SK-N-SH (cell line): ENCODE measurements at regions not wholly inside any gene's neighbourhood (a gene's known extent, or its start where the extent isn't known, plus 50 kb on each side); places are given as distances from the start of the nearest gene placed in this dataset.

Experiments
- CTCF ChIA-PET: fragments of 300-600, 350-600 bp; formaldehyde crosslinking; extraction: SDS; loops from one replicate; lab custom pipeline; 2021; lab: Yijun Ruan, JAX
- POLR2A ChIA-PET: fragments of 350-600 bp; sonication (Branson Sonifier 250); formaldehyde crosslinking; extraction: SDS; loops from one replicate; lab custom pipeline; 2020; ENCODE audit warnings: antibody characterized with exemption, inconsistent platforms; lab: Yijun Ruan, JAX
- DNase-seq: peaks from one replicate; pipeline ENCODE4 v3.0.0; 2012
- H2AFZ ChIP-seq: fragments of 200-600 bp; sonication (generic); 2 replicates; pipeline ENCODE4 v1.8.1; 2016; ENCODE audit warnings: antibody characterized with exemption, mild to moderate bottlenecking, low read depth
- H3F3A ChIP-seq: fragments of 200-600 bp; sonication (generic); replicated peaks from 2 replicates; pipeline ENCODE3; 2016; ENCODE audit warnings: antibody characterized with exemption, mild to moderate bottlenecking; ENCODE audit not compliant: insufficient read depth
- H3K27ac ChIP-seq, 2 experiments: fragments of 200-500 bp in 1 of 2; fragments of 200-600 bp in 1 of 2; sonication (Bioruptor generic) in 1 of 2; sonication (generic), shearing (Covaris generic) in 1 of 2; 2 replicates each; pipeline versions ENCODE4 v1.5.1 to v1.6.1; 2014 to 2016; ENCODE audit warnings: low read depth in 2 of 2, inconsistent platforms in 1 of 2, low read length in 1 of 2, mild to moderate bottlenecking in 1 of 2, mixed read lengths in 1 of 2
- H3K27me3 ChIP-seq: fragments of 200-600 bp; sonication (generic), shearing (Covaris generic); 2 replicates; pipeline ENCODE4 v1.6.1; 2016; ENCODE audit warnings: mixed run types; ENCODE audit not compliant: insufficient read depth
- H3K36me3 ChIP-seq, 2 experiments: fragments of 200-500 bp in 1 of 2; fragments of 200-600 bp in 1 of 2; sonication (Bioruptor generic) in 1 of 2; sonication (generic) in 1 of 2; replicated peaks in 1 of 2; 2 replicates each; pipeline versions ENCODE3 to v1.5.1; 2014 to 2016; ENCODE audit warnings: low read length in 1 of 2, mild to moderate bottlenecking in 1 of 2; ENCODE audit not compliant: insufficient read depth in 2 of 2, control insufficient read depth in 1 of 2
- H3K4me1 ChIP-seq, 2 experiments: fragments of 200-500 bp in 1 of 2; fragments of 200-600 bp in 1 of 2; sonication (Bioruptor generic) in 1 of 2; sonication (generic), shearing (Covaris generic) in 1 of 2; 2 replicates each; pipeline versions ENCODE4 v1.5.1 to v1.6.1; 2014 to 2016; ENCODE audit warnings: low read depth in 1 of 2, low read length in 1 of 2, mixed run types in 1 of 2; ENCODE audit not compliant: insufficient read depth in 2 of 2, control insufficient read depth in 1 of 2
- H3K4me2 ChIP-seq: fragments of 200-600 bp; sonication (generic), shearing (Covaris generic); 2 replicates; pipeline ENCODE4 v1.6.1; 2017; ENCODE audit warnings: mixed run types
- H3K4me3 ChIP-seq, 2 experiments: fragments of 200-500 bp in 1 of 2; fragments of 200-600 bp in 1 of 2; sonication (Bioruptor generic) in 1 of 2; sonication (generic), shearing (Covaris generic) in 1 of 2; 2 replicates each; pipeline versions ENCODE4 v1.5.1 to v1.8.1; 2014 to 2016; ENCODE audit warnings: low read depth in 2 of 2, inconsistent platforms in 1 of 2, low read length in 1 of 2, mild to moderate bottlenecking in 1 of 2, mixed read lengths in 1 of 2, moderate library complexity in 1 of 2
- H3K79me2 ChIP-seq: fragments of 200-600 bp; sonication (generic); 2 replicates; pipeline ENCODE4 v1.8.1; 2017; ENCODE audit warnings: mild to moderate bottlenecking; ENCODE audit not compliant: insufficient read depth
- H3K9ac ChIP-seq: fragments of 200-600 bp; sonication (generic); 2 replicates; pipeline ENCODE4 v1.6.1; 2017; ENCODE audit warnings: mixed run types
- H3K9me2 ChIP-seq: fragments of 200-600 bp; sonication (generic); 2 replicates; pipeline ENCODE4 v1.6.1; 2017; ENCODE audit warnings: mixed run types
- H3K9me3 ChIP-seq: fragments of 200-600 bp; sonication (generic); 2 replicates; pipeline ENCODE4 v1.6.1; 2017; ENCODE audit warnings: mixed run types, mild to moderate bottlenecking, moderate library complexity
- H4K20me1 ChIP-seq: fragments of 200-600 bp; sonication (generic); 2 replicates; pipeline ENCODE4 v1.6.1; 2017; ENCODE audit warnings: mild to moderate bottlenecking, mixed run types; ENCODE audit not compliant: insufficient read depth
- CHD2 ChIP-seq: fragments of 150-350 bp; IDR thresholded peaks from 2 replicates; pipeline ENCODE4 v1.6.1; 2018; ENCODE audit warnings: low read length; ENCODE audit not compliant: partially characterized antibody
- ELF1 ChIP-seq: IDR thresholded peaks from 2 replicates; pipeline ENCODE4 v1.4.0; 2012
- EZH2phosphoT487 ChIP-seq: fragments of 200-600 bp; sonication (generic); IDR thresholded peaks from 2 replicates; pipeline ENCODE4 v1.6.1; 2017; ENCODE audit warnings: low read depth, mixed run types, mild to moderate bottlenecking, antibody characterized with exemption, moderate library complexity, borderline replicate concordance
- FOSL2 ChIP-seq: IDR thresholded peaks from 2 replicates; pipeline ENCODE4 v1.4.0; 2012; ENCODE audit warnings: low read depth, mild to moderate bottlenecking, moderate library complexity, borderline replicate concordance
- FOXJ3 ChIP-seq: sonication (generic); formaldehyde crosslinking; IDR thresholded peaks from 2 replicates; pipeline ENCODE4 v1.5.1; 2020; ENCODE audit warnings: mild to moderate bottlenecking, missing genetic modification reagents
- FOXM1 ChIP-seq: IDR thresholded peaks from 2 replicates; pipeline ENCODE4 v1.4.0; 2012; ENCODE audit warnings: low read depth, mild to moderate bottlenecking
- JUND ChIP-seq: IDR thresholded peaks from 2 replicates; pipeline ENCODE4 v1.4.0; 2012
- MAX ChIP-seq: IDR thresholded peaks from 2 replicates; pipeline ENCODE4 v1.4.0; 2012; ENCODE audit warnings: low read depth
- MEF2A ChIP-seq: IDR thresholded peaks from 2 replicates; pipeline ENCODE4 v1.4.0; 2012; ENCODE audit warnings: low read depth, borderline replicate concordance
- PBX3 ChIP-seq: IDR thresholded peaks from 2 replicates; pipeline ENCODE4; 2012
- POLR2AphosphoS5 ChIP-seq: IDR thresholded peaks from 2 replicates; pipeline ENCODE4 v1.6.1; 2012; ENCODE audit warnings: low read depth, low read length
- RAD21 ChIP-seq: IDR thresholded peaks from 2 replicates; pipeline ENCODE4 v1.6.1; 2012; ENCODE audit warnings: mild to moderate bottlenecking, low read length
- RCOR1 ChIP-seq: fragments of 150-350 bp; IDR thresholded peaks from 2 replicates; pipeline ENCODE4 v1.6.1; 2017; ENCODE audit warnings: antibody characterized with exemption, low read length
- REST ChIP-seq: IDR thresholded peaks from 2 replicates; pipeline ENCODE4 v1.6.1; 2012; ENCODE audit warnings: mild to moderate bottlenecking, low read depth, low read length, moderate library complexity
- RFX5 ChIP-seq: IDR thresholded peaks from 2 replicates; pipeline ENCODE4 v1.6.1; 2012; ENCODE audit warnings: mild to moderate bottlenecking, improper control_type of control experiment, low read length
- SMC3 ChIP-seq: IDR thresholded peaks from 2 replicates; pipeline ENCODE4 v1.6.1; 2012; ENCODE audit warnings: low read depth, low read length, improper control_type of control experiment
- TAF1 ChIP-seq: IDR thresholded peaks from 2 replicates; pipeline ENCODE4 v1.6.1; 2012; ENCODE audit warnings: low read depth, mild to moderate bottlenecking, low read length, moderate library complexity, borderline replicate concordance
- TCF12 ChIP-seq: IDR thresholded peaks from 2 replicates; pipeline ENCODE4 v1.4.0; 2012
- TEAD4 ChIP-seq: IDR thresholded peaks from 2 replicates; pipeline ENCODE4 v1.4.0; 2012; ENCODE audit warnings: mild to moderate bottlenecking, borderline replicate concordance; ENCODE audit not compliant: insufficient read depth
- USF2 ChIP-seq: fragments of 150-350 bp; IDR thresholded peaks from 2 replicates; pipeline ENCODE4 v1.6.1; 2017; ENCODE audit warnings: antibody characterized with exemption, low read length, low read depth, borderline replicate concordance
- YY1 ChIP-seq: IDR thresholded peaks from 2 replicates; pipeline ENCODE4 v1.4.0; 2012; ENCODE audit warnings: low read depth, mild to moderate bottlenecking
- WGBS: methylation state at CpG from one replicate; pipeline ENCODE4 v1.1.6; 2017; ENCODE audit warnings: low lambda C conversion rate; 5-methylcytosine and 5-hydroxymethylcytosine counted together
- TF ChIP-seq, protein P1 (sequence below): IDR thresholded peaks from 2 replicates; pipeline ENCODE4 v1.4.0; 2012; ENCODE audit warnings: low read depth, borderline replicate concordance

DNA sequence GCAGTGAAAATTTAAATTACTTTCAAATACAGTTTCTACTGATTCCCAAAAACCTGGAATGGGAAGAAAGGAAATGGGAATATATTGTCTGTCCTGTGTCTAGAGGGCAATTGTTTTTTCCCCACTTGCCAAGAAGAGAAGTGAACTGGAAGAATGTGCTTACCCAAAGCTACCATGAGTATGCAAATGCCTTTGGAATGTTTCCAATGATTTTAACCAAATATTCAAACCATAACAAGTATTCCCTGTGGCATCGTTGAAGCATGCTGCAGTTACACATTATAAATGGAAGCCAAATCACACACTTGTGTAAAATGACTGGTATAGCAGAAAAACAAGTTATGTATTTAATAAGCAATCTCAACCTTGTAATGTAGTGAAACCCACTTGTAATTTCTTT is 368.2 kb downstream of the GBE1 start:
- H3K9me3 ChIP-seq, result no peaks in the 10 kb centered on the region
- TF ChIP-seq TAF1, result no peak
- no peak for TF ChIP-seq FOSL2
- no peak for TF ChIP-seq FOXM1
- no peak for TF ChIP-seq MAX
- no peak for TF ChIP-seq REST
- TF ChIP-seq POLR2AphosphoS5, result no peak
- TF ChIP-seq PBX3, result no peak
- no peak for TF ChIP-seq EZH2phosphoT487
- no peak for TF ChIP-seq ELF1
- no peak for TF ChIP-seq YY1
- no peak for TF ChIP-seq RAD21
- TF ChIP-seq FOXJ3 (CRISPR knock-in tag), result no peak
- no peaks in the 10 kb centered on the region for H3K9me2 ChIP-seq
- no peak overlapping the region for H3K27ac ChIP-seq
- no peaks in the 10 kb centered on the region for H3K79me2 ChIP-seq
- H3K4me1 ChIP-seq, result peaks cover 0 to 7% of the 10 kb centered on the region in 2 experiments; a peak in 1 of 4 replicates
- no peaks in the 10 kb centered on the region for H3F3A ChIP-seq
- ChIA-PET POLR2A (no interaction called here), CTCF (no interaction called here)
- DNase-seq, result no peak
- H3K4me3 ChIP-seq, result no peak overlapping the region
- no peaks in the 10 kb centered on the region for H3K27me3 ChIP-seq
- whole genome bisulfite sequencing, result 46% methylated on average over 1 of the region's 1 CpG
- H2AFZ ChIP-seq, result no peak overlapping the region
- H4K20me1 ChIP-seq, result no peaks in the 10 kb centered on the region
- no peaks in the 10 kb centered on the region for H3K36me3 ChIP-seq
- H3K4me2 ChIP-seq, result no peak overlapping the region
- no peak overlapping the region for H3K9ac ChIP-seq

GRCh38 chr3:81390796-81391195 is 370.6 kb downstream of the GBE1 start:
- Histone ChIP-seq H3K36me3 (no peaks in the 10 kb centered on the region), H3K4me3 (no peak overlapping the region), H3K27ac (no peak overlapping the region), H3K4me2 (no peak overlapping the region), H3K79me2 (no peaks in the 10 kb centered on the region), H3K27me3 (no peaks in the 10 kb centered on the region), H3K9me2 (no peaks in the 10 kb centered on the region), H3F3A (no peaks in the 10 kb centered on the region), H3K9me3 (no peaks in the 10 kb centered on the region), H3K4me1 (peaks cover 0 to 4% of the 10 kb centered on the region in 2 experiments; a peak in 1 of 4 replicates), H3K9ac (no peak overlapping the region), H4K20me1 (no peaks in the 10 kb centered on the region), H2AFZ (no peak overlapping the region)
- ChIA-PET CTCF (no interaction called here), POLR2A (no interaction called here)
- DNase-seq, result no peak
- TF ChIP-seq JUND (no peak), RFX5 (no peak), USF2 (no peak), RCOR1 (no peak), TCF12 (no peak), MEF2A (no peak), SMC3 (no peak), TEAD4 (no peak), CHD2 (no peak), MAX (no peak)
- TF ChIP-seq, protein P1, sequence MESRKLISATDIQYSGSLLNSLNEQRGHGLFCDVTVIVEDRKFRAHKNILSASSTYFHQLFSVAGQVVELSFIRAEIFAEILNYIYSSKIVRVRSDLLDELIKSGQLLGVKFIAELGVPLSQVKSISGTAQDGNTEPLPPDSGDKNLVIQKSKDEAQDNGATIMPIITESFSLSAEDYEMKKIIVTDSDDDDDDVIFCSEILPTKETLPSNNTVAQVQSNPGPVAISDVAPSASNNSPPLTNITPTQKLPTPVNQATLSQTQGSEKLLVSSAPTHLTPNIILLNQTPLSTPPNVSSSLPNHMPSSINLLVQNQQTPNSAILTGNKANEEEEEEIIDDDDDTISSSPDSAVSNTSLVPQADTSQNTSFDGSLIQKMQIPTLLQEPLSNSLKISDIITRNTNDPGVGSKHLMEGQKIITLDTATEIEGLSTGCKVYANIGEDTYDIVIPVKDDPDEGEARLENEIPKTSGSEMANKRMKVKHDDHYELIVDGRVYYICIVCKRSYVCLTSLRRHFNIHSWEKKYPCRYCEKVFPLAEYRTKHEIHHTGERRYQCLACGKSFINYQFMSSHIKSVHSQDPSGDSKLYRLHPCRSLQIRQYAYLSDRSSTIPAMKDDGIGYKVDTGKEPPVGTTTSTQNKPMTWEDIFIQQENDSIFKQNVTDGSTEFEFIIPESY, result no peak
